ENCODE measurements at regions not wholly inside any gene's neighbourhood (a gene's known extent, or its start where the extent isn't known, plus 50 kb on each side); places are given as distances from the start of the nearest gene placed in this dataset.

GRCh38 chr4:54958236-54958635, 167.2 kb downstream of the KDR start:
- H3K4me3 ChIP-seq (ENCODE audit: low read length in 3 of 3): no peak overlapping the region
- no peaks in the 10 kb centered on the region for H3K36me3 ChIP-seq (ENCODE audit: control insufficient read depth in 2 of 3, insufficient read depth in 3 of 3, low read length in 3 of 3)
- no peaks in the 10 kb centered on the region for H3K9me3 ChIP-seq (ENCODE audit: control insufficient read depth in 2 of 3, insufficient read depth in 1 of 3, low read length in 3 of 3)
- peaks cover 0 to 4% (median 0%) of the 10 kb centered on the region in 3 donors for H3K4me1 ChIP-seq (ENCODE audit: control insufficient read depth in 2 of 3, insufficient read depth in 2 of 3, low read depth in 1 of 3, low read length in 3 of 3)
- no peak for DNase-seq
- no peak for FAIRE-seq
- intact Hi-C loops (cut with DNase I): no loop called here
- H3K27ac ChIP-seq (ENCODE audit: low read depth in 2 of 2, low read length in 2 of 2): no peak overlapping the region
- H3K9ac ChIP-seq (ENCODE audit: low read length in 3 of 3): no peak overlapping the region
- no peaks in the 10 kb centered on the region for H3K27me3 ChIP-seq (ENCODE audit: control insufficient read depth, insufficient read depth, low read length)
- no peak for TF ChIP-seq CTCF (IDR thresholded peaks at IDR 0.05; ENCODE audit: borderline replicate concordance, extremely low read depth, insufficient read depth)

GRCh38 chr4:54954656-54955388, 170.6 kb downstream of the KDR start:
- DNase-seq (peak in 1 of 5 donors; percentile 33), FAIRE-seq (no peak)
- H3K9me3 ChIP-seq (ENCODE audit: control insufficient read depth in 2 of 3, insufficient read depth in 1 of 3, low read length in 3 of 3): no peaks in the 10 kb centered on the region
- H3K9ac ChIP-seq (ENCODE audit: low read length in 3 of 3): no peak overlapping the region
- no peak overlapping the region for H3K4me3 ChIP-seq (ENCODE audit: low read length in 3 of 3)
- H3K36me3 ChIP-seq (ENCODE audit: control insufficient read depth in 2 of 3, insufficient read depth in 3 of 3, low read length in 3 of 3): no peaks in the 10 kb centered on the region
- peaks cover 0 to 4% (median 0%) of the 10 kb centered on the region in 3 donors for H3K4me1 ChIP-seq (ENCODE audit: control insufficient read depth in 2 of 3, insufficient read depth in 2 of 3, low read depth in 1 of 3, low read length in 3 of 3)
- H3K27me3 ChIP-seq (ENCODE audit: control insufficient read depth, insufficient read depth, low read length): no peaks in the 10 kb centered on the region
- no peak overlapping the region for H3K27ac ChIP-seq (ENCODE audit: low read depth in 2 of 2, low read length in 2 of 2)
- intact Hi-C loops (cut with DNase I): no loop called here
- TF ChIP-seq CTCF (IDR thresholded peaks at IDR 0.05; ENCODE audit: borderline replicate concordance, extremely low read depth, insufficient read depth): no peak

- H3K36me3 ChIP-seq (ENCODE audit: control insufficient read depth in 2 of 3, insufficient read depth in 3 of 3, low read length in 3 of 3): no peaks in the 10 kb centered on the region
- FAIRE-seq: no peak
- no peak for TF ChIP-seq CTCF (IDR thresholded peaks at IDR 0.05; ENCODE audit: borderline replicate concordance, extremely low read depth, insufficient read depth)
- H3K9ac ChIP-seq (ENCODE audit: low read length in 3 of 3): no peak overlapping the region
- DNase-seq: no peak
- no peak overlapping the region for H3K4me3 ChIP-seq (ENCODE audit: low read length in 3 of 3)
- H3K27me3 ChIP-seq (ENCODE audit: control insufficient read depth, insufficient read depth, low read length): no peaks in the 10 kb centered on the region
- no peaks in the 10 kb centered on the region for H3K9me3 ChIP-seq (ENCODE audit: control insufficient read depth in 2 of 3, insufficient read depth in 1 of 3, low read length in 3 of 3)
- no peak overlapping the region for H3K27ac ChIP-seq (ENCODE audit: low read depth in 2 of 2, low read length in 2 of 2)
- H3K4me1 ChIP-seq (ENCODE audit: control insufficient read depth in 2 of 3, insufficient read depth in 2 of 3, low read depth in 1 of 3, low read length in 3 of 3): no peaks in the 10 kb centered on the region
- intact Hi-C loops (cut with DNase I): no loop called here
Observed at GRCh38 chr4:54946741-54947140, 178.7 kb downstream of the KDR start.
